COR-L47 (cell line): ENCODE measurements at regions not wholly inside any gene's neighbourhood (a gene's known extent, or its start where the extent isn't known, plus 50 kb on each side); places are given as distances from the start of the nearest gene placed in this dataset.

ENCODE experiments used
- DNase-seq: peaks from one replicate; lab custom pipeline; 2025; lab: John Stamatoyannopoulos, UW

GRCh38 chr1:232682248-232682647 lies 52.3 kb upstream of the SIPA1L2 start:
- DNase-seq: no peak

- DNase-seq: no peak
Observed at GRCh38 chr1:232684371-232685105, 54.6 kb upstream of the SIPA1L2 start.

- no peak for DNase-seq
Observed at GRCh38 chr1:232686346-232686745, 56.4 kb upstream of the SIPA1L2 start.

- DNase-seq: no peak
Observed at GRCh38 chr1:232687304-232687703, 57.4 kb upstream of the SIPA1L2 start.

- DNase-seq: no peak
Observed at GRCh38 chr1:232687728-232688127, 57.8 kb upstream of the SIPA1L2 start.

- no peak for DNase-seq
Observed at GRCh38 chr1:232688398-232688797, 58.5 kb upstream of the SIPA1L2 start.

GRCh38 chr1:232689711-232690110 lies 59.8 kb upstream of the SIPA1L2 start:
- DNase-seq: no peak

GRCh38 chr1:232690285-232690935 lies 60.5 kb upstream of the SIPA1L2 start:
- no peak for DNase-seq

- no peak for DNase-seq
Observed at GRCh38 chr1:232694475-232694874, 64.5 kb upstream of the SIPA1L2 start.

GRCh38 chr1:232695621-232696385 lies 65.9 kb upstream of the SIPA1L2 start:
- DNase-seq: no peak

- DNase-seq: no peak
Observed at GRCh38 chr1:232696466-232696865, 66.5 kb upstream of the SIPA1L2 start.

GRCh38 chr1:232697187-232697822 lies 67.4 kb upstream of the SIPA1L2 start:
- no peak for DNase-seq

- DNase-seq: no peak
Observed at GRCh38 chr1:232699814-232700213, 69.9 kb upstream of the SIPA1L2 start.

- no peak for DNase-seq
Observed at GRCh38 chr1:232702911-232703310, 73.0 kb upstream of the SIPA1L2 start.

- DNase-seq: no peak
Observed at GRCh38 chr1:232704256-232704655, 74.3 kb upstream of the SIPA1L2 start.

- DNase-seq: peak; percentile 77
Observed at GRCh38 chr1:232704694-232705680, 75.1 kb upstream of the SIPA1L2 start.

- DNase-seq: no peak
Observed at GRCh38 chr1:232705815-232706575, 76.1 kb upstream of the SIPA1L2 start.

- DNase-seq: no peak
Observed at GRCh38 chr1:232707142-232707541, 77.2 kb upstream of the SIPA1L2 start.

GRCh38 chr1:232709386-232709785 lies 79.5 kb upstream of the SIPA1L2 start:
- no peak for DNase-seq

- no peak for DNase-seq
Observed at GRCh38 chr1:232711996-232712395, 82.1 kb upstream of the SIPA1L2 start.
